GM18511 (cell line): ENCODE measurements at regions not wholly inside any gene's neighbourhood (a gene's known extent, or its start where the extent isn't known, plus 50 kb on each side); places are given as distances from the start of the nearest gene placed in this dataset.
"Not testable (repeated sequence)": the region's sequence is repeated elsewhere in the genome, so short reads cannot be mapped to it uniquely, and the experiment has no call there.

Experiments
- ATAC-seq: cut with Tn5 transposase; IDR thresholded peaks from one replicate; pipeline ENCODE4 v1.9.1; 2021; ENCODE audit warnings: mild to moderate bottlenecking, moderate library complexity; ENCODE audit not compliant: unreplicated experiment

- ATAC-seq: no peak
Measured at GRCh38 chr11:122023614-122024250, 92.3 kb downstream of the BLID start.

- ATAC-seq: no peak
Measured at GRCh38 chr11:122022646-122023045, 93.4 kb downstream of the BLID start.

DNA sequence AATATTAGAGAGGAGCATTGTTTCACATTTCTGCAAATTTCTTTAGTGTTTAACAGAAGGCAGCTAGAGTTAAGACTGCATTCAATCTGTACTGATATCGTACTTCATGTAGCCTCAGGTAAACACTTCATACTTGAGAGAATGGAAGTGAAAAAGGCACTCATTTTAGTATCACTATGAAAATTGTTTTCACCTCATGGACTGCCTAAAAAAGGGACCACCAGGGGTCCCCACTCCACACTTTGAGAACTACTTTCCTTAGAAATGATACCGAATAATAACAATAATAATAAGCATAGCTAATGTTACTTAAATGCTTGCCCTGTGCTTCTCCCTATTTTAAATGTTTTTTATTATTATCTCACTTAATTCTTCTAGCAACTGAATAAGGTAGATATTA, 95.1 kb downstream of the BLID start:
- no peak for ATAC-seq

DNA sequence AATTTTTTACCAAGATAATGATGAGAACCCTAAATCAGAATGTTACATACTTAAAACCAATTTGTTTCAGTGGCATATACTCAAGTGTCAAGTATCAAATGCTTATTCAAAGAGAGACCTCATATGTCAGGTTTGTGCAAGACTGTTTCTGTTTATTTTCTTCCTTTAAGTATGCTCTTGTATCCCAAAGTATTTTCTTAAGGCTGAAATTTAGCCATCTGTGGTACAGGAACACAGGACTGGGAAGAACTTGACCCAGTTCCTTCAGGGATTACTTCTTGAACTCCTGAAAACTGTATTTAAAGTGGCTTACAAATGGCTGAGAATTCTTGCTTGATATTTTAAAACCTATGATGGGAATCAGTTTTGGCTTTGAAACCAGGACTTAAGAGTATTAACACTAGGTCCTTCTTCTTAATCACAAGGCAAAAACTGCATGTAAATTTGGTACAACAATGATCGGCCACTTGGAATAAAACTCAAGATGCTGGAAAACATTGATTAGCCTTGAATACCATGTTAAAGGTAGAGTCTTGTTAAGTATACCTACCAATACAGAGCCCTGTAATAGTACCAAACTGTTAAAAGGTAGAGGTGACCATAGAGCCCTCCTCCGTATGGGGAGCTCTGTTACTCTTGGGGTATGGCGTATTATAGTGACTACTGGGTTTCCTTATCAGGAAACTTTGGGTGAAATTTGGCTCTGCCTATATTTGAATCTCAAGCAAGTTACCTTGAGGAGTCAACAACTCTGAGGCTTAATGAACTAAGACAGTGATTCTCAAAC, 95.9 kb downstream of the BLID start:
- no peak for ATAC-seq

DNA sequence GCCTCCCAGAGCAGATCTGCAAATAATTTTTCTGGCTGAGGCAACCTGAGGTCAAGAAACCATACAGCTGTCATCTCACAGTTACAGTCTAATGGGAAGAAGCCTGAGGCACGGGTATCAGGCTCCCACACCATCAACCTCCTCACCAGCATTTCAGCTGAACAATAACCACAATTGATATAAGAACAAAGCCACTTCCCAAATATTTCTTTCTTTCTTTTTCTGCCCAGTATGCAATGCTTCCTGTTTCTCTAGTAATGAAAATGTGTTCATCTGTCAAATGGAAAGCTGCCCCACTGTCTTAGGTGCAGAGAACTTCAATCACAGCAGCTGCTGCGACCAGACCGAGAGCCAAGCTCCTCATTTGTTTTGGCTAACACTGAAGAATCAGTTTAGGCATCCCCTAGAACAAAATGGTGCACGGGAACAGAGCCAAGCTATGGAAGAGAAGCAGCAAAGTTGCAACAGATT, 108.4 kb downstream of the BLID start:
- no peak for ATAC-seq

- ATAC-seq: no peak
Measured at GRCh38 chr11:122004446-122004845, 111.6 kb downstream of the BLID start.

DNA sequence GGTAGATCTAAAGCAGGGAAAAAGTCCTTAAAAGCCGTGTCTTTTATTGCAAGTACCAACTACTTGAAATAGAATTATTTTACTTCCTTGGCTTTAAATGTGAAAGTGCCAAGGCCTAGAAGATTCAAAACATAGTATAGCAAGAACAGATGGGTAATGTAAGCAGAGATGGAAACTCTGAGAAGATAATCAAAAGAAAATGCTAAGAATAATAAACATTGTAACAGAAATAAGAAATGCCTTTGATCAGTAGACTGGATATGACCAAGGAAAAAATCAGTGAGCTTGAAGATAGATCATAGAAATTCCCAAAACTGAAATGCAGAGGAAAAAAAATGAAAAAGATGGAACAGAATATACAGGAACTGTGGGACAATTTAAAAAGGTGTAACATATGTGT, 113.1 kb downstream of the BLID start:
- no peak for ATAC-seq

- no peak for ATAC-seq
Measured at GRCh38 chr11:122002047-122002446, 114.0 kb downstream of the BLID start.

DNA sequence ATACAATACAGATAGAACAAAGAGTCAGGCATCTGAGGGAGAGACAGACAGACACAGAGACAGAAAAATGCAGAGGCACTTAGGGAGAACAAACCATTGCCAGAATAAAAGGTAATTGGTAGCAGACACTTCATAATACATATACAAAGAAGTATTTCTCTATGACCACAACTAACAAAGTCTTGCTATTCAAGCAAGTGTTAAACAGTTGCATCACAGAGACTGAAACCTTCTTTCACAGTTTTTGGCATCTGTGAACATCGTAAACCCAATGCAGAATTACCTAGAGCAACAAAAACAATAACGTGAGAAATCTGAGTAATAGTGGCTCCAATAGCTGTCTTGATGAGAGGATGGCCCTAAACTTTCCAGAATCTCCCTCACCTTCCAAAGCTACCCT, 116.4 kb downstream of the BLID start:
- no peak for ATAC-seq

GRCh38 chr11:121996574-121996973, 119.4 kb downstream of the BLID start:
- no peak for ATAC-seq

GRCh38 chr11:121983901-121984300, 132.1 kb downstream of the BLID start:
- ATAC-seq: no peak

- not testable (repeated sequence) for ATAC-seq
Measured at GRCh38 chr11:121977914-121978313, 138.1 kb downstream of the BLID start.

DNA sequence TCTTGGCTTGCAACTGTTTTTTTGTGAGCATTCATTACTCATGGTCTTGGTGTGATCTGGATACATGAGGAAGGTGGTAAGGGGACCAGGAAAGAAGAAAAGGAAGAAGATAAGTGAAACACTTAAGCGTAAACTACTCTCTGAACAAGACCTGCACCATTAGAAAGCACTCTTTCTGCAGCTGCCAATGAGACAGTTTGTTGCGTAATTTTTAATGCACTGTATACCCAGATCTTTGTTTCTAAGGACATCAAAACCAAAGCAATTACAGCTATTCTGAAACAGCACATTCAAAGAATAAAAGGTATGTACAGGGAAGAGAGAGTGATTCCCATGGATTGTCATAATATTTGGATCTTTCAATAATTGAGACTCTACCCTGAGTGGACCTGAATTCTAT, 147.4 kb downstream of the BLID start:
- no peak for ATAC-seq

GRCh38 chr11:121967131-121967704, 148.8 kb downstream of the BLID start:
- ATAC-seq: no peak

- ATAC-seq: no peak
Measured at GRCh38 chr11:121965330-121965729, 150.7 kb downstream of the BLID start.

DNA sequence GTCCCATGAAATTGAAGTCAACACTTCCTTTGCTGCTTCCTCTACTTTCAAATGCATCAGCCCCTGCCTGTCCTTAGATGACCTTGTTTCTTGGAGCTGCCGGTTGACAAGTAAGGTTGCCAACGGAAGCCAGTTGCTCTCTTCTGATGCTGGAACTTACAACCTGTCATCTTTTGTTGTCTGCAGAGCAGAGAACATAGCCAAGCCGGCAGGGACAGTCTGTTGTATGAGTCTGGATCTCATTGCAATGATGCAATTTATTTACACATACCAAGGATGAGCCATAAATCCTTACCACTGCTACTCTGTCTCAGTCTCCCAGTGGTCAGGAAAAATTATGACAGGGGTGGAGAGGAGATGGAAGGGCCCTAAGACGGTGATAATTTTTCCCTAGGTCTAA, 151.4 kb downstream of the BLID start:
- ATAC-seq: no peak

GRCh38 chr11:121963846-121964245, 152.2 kb downstream of the BLID start:
- not testable (repeated sequence) for ATAC-seq

- no peak for ATAC-seq
Measured at GRCh38 chr11:121961321-121961801, 154.7 kb downstream of the BLID start.

- no peak for ATAC-seq
Measured at GRCh38 chr11:121958971-121959325, 157.1 kb downstream of the BLID start.

DNA sequence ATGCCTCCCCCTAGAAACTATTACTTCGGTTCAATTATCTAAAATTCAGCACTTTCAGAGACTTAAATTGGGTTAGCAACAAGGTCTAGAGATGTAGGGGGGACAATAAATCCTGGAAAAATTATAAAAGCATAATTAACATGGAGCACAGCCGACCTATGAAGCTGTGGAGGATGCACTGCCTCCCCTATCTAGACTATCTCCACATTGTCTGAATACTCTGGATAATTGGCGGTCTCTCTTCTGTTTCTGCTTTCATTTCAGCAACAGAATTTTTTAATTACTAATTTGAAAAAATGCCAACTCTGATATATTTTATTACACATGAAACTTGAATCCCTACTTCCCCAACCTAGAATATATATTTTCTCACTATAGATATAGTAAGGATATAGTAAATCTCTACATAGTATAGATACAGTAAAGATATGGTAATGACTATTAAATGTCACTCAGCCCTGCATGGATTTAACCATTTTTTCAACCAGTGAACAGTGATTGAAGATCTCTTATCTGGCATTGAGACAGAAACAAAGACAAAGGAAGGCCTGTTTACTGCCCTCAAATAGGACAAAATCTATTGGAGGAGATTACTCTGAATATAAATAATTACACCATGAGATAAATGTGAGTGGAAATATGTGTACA, 157.6 kb downstream of the BLID start:
- ATAC-seq: no peak

DNA sequence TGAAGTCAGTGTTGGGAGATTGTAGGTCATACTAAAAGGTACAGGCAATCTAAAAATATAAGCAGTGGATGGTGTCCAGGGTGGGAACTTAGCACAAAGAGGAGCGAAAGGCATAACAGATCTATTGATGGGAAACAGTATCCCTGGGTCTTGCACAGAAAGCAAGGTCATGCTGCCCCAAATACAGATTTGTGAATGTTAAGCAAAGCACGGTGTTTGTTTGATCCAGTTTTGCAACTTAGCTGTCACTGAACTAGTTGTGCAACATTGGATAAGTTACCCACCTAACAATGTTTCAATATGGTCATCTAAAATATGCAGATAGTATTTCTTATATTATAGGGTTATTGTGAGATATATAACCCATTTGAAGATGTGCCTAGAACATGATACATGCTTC, 162.9 kb downstream of the BLID start:
- no peak for ATAC-seq

- ATAC-seq: no peak
Measured at GRCh38 chr11:121950160-121950559, 165.9 kb downstream of the BLID start.
